Erythroblast (primary cell): ENCODE measurements at regions not wholly inside any gene's neighbourhood (a gene's known extent, or its start where the extent isn't known, plus 50 kb on each side); places are given as distances from the start of the nearest gene placed in this dataset.

Experiments
- GATA1 ChIP-seq: IDR thresholded peaks from 2 replicates; pipeline ENCODE4 v1.6.1; 2011; ENCODE audit warnings: low read depth, mild to moderate bottlenecking, control low read depth, low read length, moderate library complexity
- POLR2A ChIP-seq: IDR thresholded peaks from 2 replicates; pipeline ENCODE4 v1.6.1; 2011; ENCODE audit warnings: mild to moderate bottlenecking, low read length

- TF ChIP-seq POLR2A (no peak), GATA1 (no peak)
These were observed 350.1 kb upstream of the KIF2B start for GRCh38 chr17:53472586-53472985.
